ENCODE measurements at regions not wholly inside any gene's neighbourhood (a gene's known extent, or its start where the extent isn't known, plus 50 kb on each side); places are given as distances from the start of the nearest gene placed in this dataset.

DNA sequence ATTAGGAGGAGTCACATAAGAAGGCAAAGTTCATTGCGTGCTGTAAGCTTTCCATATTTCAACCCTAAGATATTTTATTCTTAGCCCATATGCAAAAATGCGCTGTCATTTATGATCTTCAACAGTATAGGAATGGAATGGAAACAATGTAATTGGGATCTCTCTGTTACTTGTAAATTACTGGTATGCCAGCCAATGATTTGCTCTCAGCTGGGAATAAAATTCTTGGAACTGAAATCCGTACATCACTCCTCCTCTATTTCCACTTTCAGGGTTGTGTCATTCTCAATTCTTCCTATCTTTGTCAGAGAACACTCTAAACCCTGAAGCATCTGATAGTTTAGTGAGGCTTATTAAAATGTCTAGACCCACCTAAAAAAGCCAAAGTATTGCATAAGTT is 80.7 kb upstream of the STEAP4 start:
- no peak overlapping the region for H3K9ac ChIP-seq (replicated peaks; ENCODE audit: extremely low read depth, insufficient read depth, low read length)
- no TSS peak for BruUV-seq (replicated peaks)
- dilution Hi-C loops (cut with MboI; ENCODE audit: extremely low pct_ligation_motif_present, low sequenced_read_pairs) (no loop called here), intact Hi-C loops (cut with micrococcal nuclease) (no loop called here)
- H3K27ac ChIP-seq (ENCODE audit: insufficient read depth, low read depth, low read length) = no peak overlapping the region
- peaks cover 2% of the 10 kb centered on the region for H3K4me1 ChIP-seq (ENCODE audit: control insufficient read depth, extremely low read depth, insufficient read depth, low read length)
- no peaks in the 10 kb centered on the region for H4K20me1 ChIP-seq (replicated peaks; ENCODE audit: control insufficient read depth, extremely low read depth, insufficient read depth, low read length)
- H3K9me3 ChIP-seq (replicated peaks; ENCODE audit: control insufficient read depth, insufficient read depth, low read length) = no peaks in the 10 kb centered on the region
- H3K79me2 ChIP-seq (ENCODE audit: control insufficient read depth, insufficient read depth, low read length) = no peaks in the 10 kb centered on the region
- FAIRE-seq (no peak), DNase-seq (ENCODE audit: low read depth, low spot score) (no peak)
- H2AFZ ChIP-seq (ENCODE audit: low read depth, low read length) = no peak overlapping the region
- H3K4me3 ChIP-seq (replicated peaks in 1 of 3; ENCODE audit: insufficient read depth in 1 of 3, low read depth in 1 of 3, low read length in 3 of 3) = no peak overlapping the region
- ChIA-PET CTCF (no interaction called here), POLR2A (no interaction called here)
- no peak for TF ChIP-seq POLR2A (IDR thresholded peaks at IDR 0.05; ENCODE audit: low read depth, low read length)
- no peak for TF ChIP-seq MAX (IDR thresholded peaks at IDR 0.05; ENCODE audit: insufficient read depth, insufficient read length)
- TF ChIP-seq EZH2 (IDR thresholded peaks at IDR 0.05; ENCODE audit: borderline replicate concordance, low read depth, low read length, severe bottlenecking) = no peak
- TF ChIP-seq FOS (IDR thresholded peaks at IDR 0.05; ENCODE audit: borderline replicate concordance, insufficient read depth, low read length) = no peak
- no peak for TF ChIP-seq MYC (IDR thresholded peaks at IDR 0.05; ENCODE audit: low read depth, low read length)
- no peak for TF ChIP-seq POLR2AphosphoS5 (IDR thresholded peaks at IDR 0.05; ENCODE audit: insufficient read depth, low read depth, low read length)
- H3K27me3 ChIP-seq (ENCODE audit: control insufficient read depth in 2 of 2, insufficient read depth in 2 of 2, low read length in 2 of 2) = peaks cover 0 to 9% of the 10 kb centered on the region in 2 experiments
- H3K36me3 ChIP-seq (ENCODE audit: control insufficient read depth in 2 of 2, extremely low read depth in 1 of 2, insufficient read depth in 2 of 2, low read length in 2 of 2) = no peaks in the 10 kb centered on the region
- H3K9me1 ChIP-seq (replicated peaks; ENCODE audit: control insufficient read depth, extremely low read depth, insufficient read depth, low read length) = no peaks in the 10 kb centered on the region
- no peak overlapping the region for H3K4me2 ChIP-seq (ENCODE audit: insufficient read depth, low read length)

DNA sequence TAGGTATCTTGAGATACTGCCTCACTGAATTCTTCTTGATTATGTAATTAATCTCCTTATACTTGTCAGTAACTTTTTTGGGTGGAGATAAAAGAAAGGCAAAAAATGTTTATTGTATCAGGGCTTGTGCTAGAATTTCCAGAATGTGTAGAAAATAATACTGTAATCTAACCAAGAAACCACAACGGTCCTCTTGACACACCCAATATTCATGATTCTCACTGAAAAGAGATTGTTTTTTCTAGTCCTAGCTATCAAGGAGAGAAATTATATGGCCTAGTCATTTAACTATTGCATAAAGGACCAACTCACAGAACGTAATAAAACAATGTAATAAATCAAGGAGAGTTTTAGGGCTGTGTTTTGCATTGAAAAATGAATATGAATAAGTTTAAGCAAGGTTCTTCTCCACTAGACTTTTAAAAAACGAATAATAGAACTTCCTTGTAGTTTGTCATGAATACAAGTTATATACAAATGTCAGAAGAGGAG is 80.0 kb upstream of the STEAP4 start:
- H3K9ac ChIP-seq (replicated peaks; ENCODE audit: extremely low read depth, insufficient read depth, low read length) = no peak overlapping the region
- H3K27me3 ChIP-seq (ENCODE audit: control insufficient read depth in 2 of 2, insufficient read depth in 2 of 2, low read length in 2 of 2) = peaks cover 0 to 9% of the 10 kb centered on the region in 2 experiments
- ChIA-PET CTCF (no interaction called here), POLR2A (no interaction called here)
- TF ChIP-seq POLR2AphosphoS5 (IDR thresholded peaks at IDR 0.05; ENCODE audit: insufficient read depth, low read depth, low read length) (no peak), JUN (IDR thresholded peaks at IDR 0.05; ENCODE audit: borderline replicate concordance, insufficient read depth, insufficient read length, low read depth) (no peak), EZH2 (IDR thresholded peaks at IDR 0.05; ENCODE audit: borderline replicate concordance, low read depth, low read length, severe bottlenecking) (no peak), MAX (IDR thresholded peaks at IDR 0.05; ENCODE audit: insufficient read depth, insufficient read length) (no peak)
- peaks cover 2% of the 10 kb centered on the region for H3K4me1 ChIP-seq (ENCODE audit: control insufficient read depth, extremely low read depth, insufficient read depth, low read length)
- H3K9me3 ChIP-seq (replicated peaks; ENCODE audit: control insufficient read depth, insufficient read depth, low read length) = no peaks in the 10 kb centered on the region
- no peak overlapping the region for H3K4me2 ChIP-seq (ENCODE audit: insufficient read depth, low read length)
- no peak overlapping the region for H3K4me3 ChIP-seq (replicated peaks in 1 of 3; ENCODE audit: insufficient read depth in 1 of 3, low read depth in 1 of 3, low read length in 3 of 3)
- dilution Hi-C loops (cut with MboI; ENCODE audit: extremely low pct_ligation_motif_present, low sequenced_read_pairs) = no loop called here
- H3K36me3 ChIP-seq (ENCODE audit: control insufficient read depth in 2 of 2, extremely low read depth in 1 of 2, insufficient read depth in 2 of 2, low read length in 2 of 2) = no peaks in the 10 kb centered on the region
- DNase-seq (ENCODE audit: low read depth, low spot score) (no peak), FAIRE-seq (no peak)
- no peak overlapping the region for H2AFZ ChIP-seq (ENCODE audit: low read depth, low read length)
- BruUV-seq (replicated peaks) = no TSS peak
- no peaks in the 10 kb centered on the region for H3K9me1 ChIP-seq (replicated peaks; ENCODE audit: control insufficient read depth, extremely low read depth, insufficient read depth, low read length)
- no peaks in the 10 kb centered on the region for H4K20me1 ChIP-seq (replicated peaks; ENCODE audit: control insufficient read depth, extremely low read depth, insufficient read depth, low read length)
- H3K27ac ChIP-seq (ENCODE audit: insufficient read depth, low read depth, low read length) = no peak overlapping the region
- no peaks in the 10 kb centered on the region for H3K79me2 ChIP-seq (ENCODE audit: control insufficient read depth, insufficient read depth, low read length)
- intact Hi-C loops (cut with micrococcal nuclease) = no loop called here
